IMR-90 (cell line): ENCODE measurements at regions not wholly inside any gene's neighbourhood (a gene's known extent, or its start where the extent isn't known, plus 50 kb on each side); places are given as distances from the start of the nearest gene placed in this dataset.

Experiments used
- ATAC-seq: fragments of 200-7000 bp; cut with Tn5 transposase; 2 replicates; pipeline ENCODE4 v1.9.1; 2020; ENCODE audit warnings: low read depth, mild to moderate bottlenecking, moderate library complexity
- BruUV-seq: library from RNA; stranded (reverse); fragments of 400-500 nt; replicated peaks from 2 replicates; lab custom pipeline; 2021; lab: Mats Ljungman, UMichigan
- CTCF ChIA-PET: fragments of 300-600 bp; formaldehyde crosslinking; extraction: SDS; loops from one replicate; lab custom pipeline; 2021; ENCODE audit warnings: antibody characterized with exemption; lab: Yijun Ruan, JAX
- POLR2A ChIA-PET: fragments of 300-600 bp; sonication (Branson Sonifier 250); formaldehyde crosslinking; loops from one replicate; lab custom pipeline; 2022; ENCODE audit warnings: antibody characterized with exemption; ENCODE audit not compliant: unreplicated experiment; lab: Charles Lee
- DNase-seq: peaks from one replicate; pipeline ENCODE4 v3.0.0; 2013
- H2AFZ ChIP-seq: replicated peaks from 2 replicates; pipeline ENCODE3; 2013; ENCODE audit warnings: low read length, mild to moderate bottlenecking; ENCODE audit not compliant: poor library complexity
- H2AK5ac ChIP-seq: 2 replicates; pipeline ENCODE4 v1.6.1; 2013; ENCODE audit warnings: low read depth, low read length, inconsistent platforms
- H2AK9ac ChIP-seq: replicated peaks from 2 replicates; pipeline ENCODE3; 2013; ENCODE audit warnings: mild to moderate bottlenecking, low read depth, low read length, moderate library complexity; ENCODE audit not compliant: poor library complexity
- H2BK120ac ChIP-seq: 2 replicates; pipeline ENCODE4 v1.6.1; 2013; ENCODE audit warnings: low read depth, low read length, inconsistent platforms
- H2BK15ac ChIP-seq: 3 replicates; pipeline ENCODE4 v1.6.1; 2013; ENCODE audit warnings: low read depth, low read length, inconsistent platforms
- H2BK20ac ChIP-seq: 2 replicates; pipeline ENCODE4 v1.6.1; 2013; ENCODE audit warnings: low read depth, mild to moderate bottlenecking, inconsistent platforms, low read length, moderate library complexity
- H2BK5ac ChIP-seq: 2 replicates; pipeline ENCODE4 v1.6.1; 2013; ENCODE audit warnings: mild to moderate bottlenecking, low read depth, low read length, inconsistent platforms; ENCODE audit not compliant: poor library complexity, severe bottlenecking
- H3K14ac ChIP-seq: replicated peaks from 2 replicates; pipeline ENCODE4 v1.6.1; 2013; ENCODE audit warnings: low read depth, low read length, inconsistent platforms
- H3K18ac ChIP-seq: 2 replicates; pipeline ENCODE4 v1.6.1; 2013; ENCODE audit warnings: low read depth, low read length, control low read depth
- H3K23ac ChIP-seq: 2 replicates; pipeline ENCODE4 v1.6.1; 2013; ENCODE audit warnings: low read depth, low read length, inconsistent platforms
- H3K27ac ChIP-seq: 2 replicates; pipeline ENCODE4 v1.5.1; 2013; ENCODE audit warnings: mild to moderate bottlenecking, control low read depth, low read length; ENCODE audit not compliant: insufficient read depth
- H3K27me3 ChIP-seq: 2 replicates; pipeline ENCODE4 v1.6.1; 2013; ENCODE audit warnings: low read length; ENCODE audit not compliant: control insufficient read depth, insufficient read depth
- H3K36me3 ChIP-seq: 2 replicates; pipeline ENCODE4 v1.6.1; 2013; ENCODE audit warnings: low read length, mixed read lengths; ENCODE audit not compliant: control insufficient read depth, insufficient read depth
- H3K4ac ChIP-seq: 2 replicates; pipeline ENCODE4 v1.6.1; 2013; ENCODE audit warnings: low read depth, low read length, inconsistent platforms
- H3K4me1 ChIP-seq: 2 replicates; pipeline ENCODE4 v1.6.1; 2013; ENCODE audit warnings: low read length, mixed read lengths; ENCODE audit not compliant: control insufficient read depth, insufficient read depth
- H3K4me2 ChIP-seq: 2 replicates; pipeline ENCODE4 v1.6.1; 2013; ENCODE audit warnings: low read depth, mild to moderate bottlenecking, control low read depth, low read length, moderate library complexity
- H3K4me3 ChIP-seq: 2 replicates; pipeline ENCODE4 v1.5.1; 2013; ENCODE audit warnings: low read depth, mild to moderate bottlenecking, control low read depth, low read length, moderate library complexity; ENCODE audit not compliant: insufficient read depth
- H3K56ac ChIP-seq: 2 replicates; pipeline ENCODE4 v1.6.1; 2013; ENCODE audit warnings: low read length, inconsistent platforms; ENCODE audit not compliant: insufficient read depth; ENCODE audit errors: extremely low read depth
- H3K79me1 ChIP-seq, 2 experiments: 2 replicates each; pipeline ENCODE4 v1.6.1; 2013; ENCODE audit warnings: low read length in 2 of 2, inconsistent platforms in 1 of 2, low read depth in 1 of 2
- H3K9ac ChIP-seq: 2 replicates; pipeline ENCODE4 v1.6.1; 2013; ENCODE audit warnings: low read depth, low read length, control low read depth
- H3K9me1 ChIP-seq: 2 replicates; pipeline ENCODE4 v1.6.1; 2013; ENCODE audit warnings: low read length, inconsistent platforms; ENCODE audit not compliant: insufficient read depth
- H3K9me3 ChIP-seq: 2 replicates; pipeline ENCODE4 v1.6.1; 2013; ENCODE audit warnings: low read length; ENCODE audit not compliant: control insufficient read depth, insufficient read depth
- H4K20me1 ChIP-seq: 2 replicates; pipeline ENCODE4 v1.6.1; 2013; ENCODE audit warnings: low read length, inconsistent platforms; ENCODE audit not compliant: insufficient read depth
- H4K5ac ChIP-seq: 2 replicates; pipeline ENCODE4 v1.6.1; 2013; ENCODE audit warnings: mild to moderate bottlenecking, low read depth, low read length, control low read depth
- H4K8ac ChIP-seq, 2 experiments: 2 replicates each; pipeline ENCODE4 v1.6.1; 2013; ENCODE audit warnings: low read depth in 2 of 2, low read length in 2 of 2, control low read depth in 1 of 2, inconsistent platforms in 1 of 2
- H4K91ac ChIP-seq: 2 replicates; pipeline ENCODE4 v1.6.1; 2013; ENCODE audit warnings: low read depth, low read length, inconsistent platforms; ENCODE audit not compliant: insufficient read depth
- BHLHE40 ChIP-seq: fragments of 150-350 bp; IDR thresholded peaks from 2 replicates; pipeline ENCODE4 v1.6.1; 2016; ENCODE audit warnings: mild to moderate bottlenecking, low read depth, low read length
- CEBPB ChIP-seq: IDR thresholded peaks from 2 replicates; pipeline ENCODE4 v1.6.1; 2012; ENCODE audit warnings: low read depth, low read length, improper control_type of control experiment
- CHD1 ChIP-seq: IDR thresholded peaks from 2 replicates; pipeline ENCODE4 v1.6.1; 2012; ENCODE audit warnings: low read depth, low read length, improper control_type of control experiment
- ELK1 ChIP-seq: fragments of 150-350 bp; IDR thresholded peaks from 2 replicates; pipeline ENCODE4 v1.6.1; 2016; ENCODE audit warnings: low read depth, mild to moderate bottlenecking, low read length, moderate library complexity, borderline replicate concordance
- FOS ChIP-seq: fragments of 150-350 bp; IDR thresholded peaks from 2 replicates; pipeline ENCODE4 v1.6.1; 2016; ENCODE audit warnings: low read depth, low read length
- MAFK ChIP-seq: IDR thresholded peaks from 2 replicates; pipeline ENCODE4 v1.6.1; 2012; ENCODE audit warnings: low read depth, low read length, improper control_type of control experiment
- MAZ ChIP-seq: IDR thresholded peaks from 2 replicates; pipeline ENCODE4 v1.6.1; 2012; ENCODE audit warnings: low read depth, mild to moderate bottlenecking, low read length, improper control_type of control experiment, moderate library complexity, borderline replicate concordance
- MXI1 ChIP-seq: IDR thresholded peaks from 2 replicates; pipeline ENCODE4 v1.6.1; 2012; ENCODE audit warnings: low read depth, mild to moderate bottlenecking, low read length, moderate library complexity, borderline replicate concordance
- NFE2L2 ChIP-seq: fragments of 150-350 bp; IDR thresholded peaks from 2 replicates; pipeline ENCODE4 v1.6.1; 2016; ENCODE audit warnings: low read depth, mild to moderate bottlenecking, low read length
- POLR2A ChIP-seq: IDR thresholded peaks from 2 replicates; pipeline ENCODE4 v1.6.1; 2012; ENCODE audit warnings: mild to moderate bottlenecking, low read depth, low read length
- RAD21 ChIP-seq: IDR thresholded peaks from 2 replicates; pipeline ENCODE4 v1.6.1; 2012; ENCODE audit warnings: low read length, improper control_type of control experiment
- RCOR1 ChIP-seq: IDR thresholded peaks from 2 replicates; pipeline ENCODE4 v1.6.1; 2012; ENCODE audit warnings: mild to moderate bottlenecking, low read length, improper control_type of control experiment; ENCODE audit not compliant: insufficient replicate concordance
- RFX5 ChIP-seq: IDR thresholded peaks from 2 replicates; pipeline ENCODE4 v1.8.0; 2012; ENCODE audit warnings: low read depth, mild to moderate bottlenecking, low read length, moderate library complexity
- SMC3 ChIP-seq: fragments of 150-350 bp; IDR thresholded peaks from 2 replicates; pipeline ENCODE4 v1.6.1; 2016; ENCODE audit warnings: low read depth, mild to moderate bottlenecking, antibody characterized with exemption, low read length, moderate library complexity
- WGBS, 2 experiments: methylation state at CpG; one replicate each; pipeline versions ENCODE4 v1.1.5 to v1.1.7; 2013; ENCODE audit warnings: missing lambda C conversion rate in 2 of 2; ENCODE audit not compliant: insufficient read length in 1 of 2; ENCODE audit errors: extremely low coverage in 2 of 2; 5-methylcytosine and 5-hydroxymethylcytosine counted together
- dilution Hi-C: fragments of 300-500 bp; cut with HindIII; formaldehyde crosslinking; loops from one replicate; pipeline ENCODE4 v1.14.3; 2018; ENCODE audit warnings: low sequenced_read_pairs; ENCODE audit not compliant: unreplicated experiment
- in situ Hi-C: fragments of 300-500 bp; cut with MboI; formaldehyde crosslinking; loops from 3 replicates; pipeline ENCODE4 v1.14.3; 2019; ENCODE audit warnings: low sequenced_read_pairs, inconsistent platforms, mixed read lengths
- intact Hi-C: fragments of 100-400 bp; cut with micrococcal nuclease; formaldehyde crosslinking; loops from 2 replicates; pipeline ENCODE4 v1.10.0; 2022
- TF ChIP-seq, protein P1 (sequence below): fragments of 150-350 bp; IDR thresholded peaks from 2 replicates; pipeline ENCODE4 v1.6.1; 2017; ENCODE audit warnings: mild to moderate bottlenecking, antibody characterized with exemption, low read length, low read depth
- TF ChIP-seq, protein P2 (sequence below): conservative IDR thresholded peaks from 2 replicates; pipeline ENCODE4 v1.5.1; 2012; ENCODE audit warnings: mild to moderate bottlenecking, low read depth, low read length, improper control_type of control experiment

DNA sequence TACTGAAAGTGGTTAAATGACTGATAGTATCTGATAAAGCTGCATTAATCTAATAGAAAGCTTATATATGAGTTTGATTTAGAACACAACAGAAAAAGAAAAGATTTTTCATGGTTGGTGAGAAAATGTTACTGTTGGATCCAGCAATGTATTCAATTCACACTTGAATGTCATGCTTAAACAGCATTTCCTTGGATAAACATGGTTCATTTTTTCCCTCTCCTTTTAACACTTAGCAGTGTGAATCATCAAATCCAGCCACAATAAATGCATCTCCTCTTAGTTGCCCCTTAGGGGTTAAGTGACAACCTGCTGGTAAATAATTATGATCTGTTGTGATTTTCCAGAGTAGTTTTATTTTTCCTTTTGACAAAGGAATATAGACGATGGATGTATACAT, 74.9 kb upstream of the GRIP1 start:
- no peak overlapping the region for H2AK5ac ChIP-seq
- CTCF ChIA-PET: no interaction called here
- no peaks in the 10 kb centered on the region for H3K9me3 ChIP-seq
- in situ Hi-C loops (no loop called here), intact Hi-C loops (no loop called here), dilution Hi-C loops (no loop called here)
- no peak overlapping the region for H4K91ac ChIP-seq
- no peak overlapping the region for H3K23ac ChIP-seq
- H3K18ac ChIP-seq: no peak overlapping the region
- no peak overlapping the region for H3K27ac ChIP-seq
- H3K4ac ChIP-seq: no peak overlapping the region
- no TSS peak for BruUV-seq
- no CpG with 5 or more reads among the region's 1 CpG for WGBS, 2 experiments
- H3K4me2 ChIP-seq: no peak overlapping the region
- no peak overlapping the region for H2BK120ac ChIP-seq
- DNase-seq (no peak), ATAC-seq (no peak)
- H3K27me3 ChIP-seq: no peaks in the 10 kb centered on the region
- no peaks in the 10 kb centered on the region for H3K4me1 ChIP-seq
- H3K9me1 ChIP-seq: no peaks in the 10 kb centered on the region
- no peak overlapping the region for H4K5ac ChIP-seq
- H2AK9ac ChIP-seq: no peak overlapping the region
- H2BK5ac ChIP-seq: no peak overlapping the region
- no peaks in the 10 kb centered on the region for H3K36me3 ChIP-seq
- H3K9ac ChIP-seq: no peak overlapping the region
- H3K79me1 ChIP-seq: no peaks in the 10 kb centered on the region
- TF ChIP-seq MAFK (no peak), MAZ (no peak), POLR2A (no peak), BHLHE40 (no peak), NFE2L2 (no peak), FOS (no peak), ELK1 (no peak), SMC3 (no peak), CHD1 (no peak), RAD21 (no peak), RCOR1 (no peak), CEBPB (no peak), MXI1 (no peak), RFX5 (no peak)
- TF ChIP-seq, protein P1, sequence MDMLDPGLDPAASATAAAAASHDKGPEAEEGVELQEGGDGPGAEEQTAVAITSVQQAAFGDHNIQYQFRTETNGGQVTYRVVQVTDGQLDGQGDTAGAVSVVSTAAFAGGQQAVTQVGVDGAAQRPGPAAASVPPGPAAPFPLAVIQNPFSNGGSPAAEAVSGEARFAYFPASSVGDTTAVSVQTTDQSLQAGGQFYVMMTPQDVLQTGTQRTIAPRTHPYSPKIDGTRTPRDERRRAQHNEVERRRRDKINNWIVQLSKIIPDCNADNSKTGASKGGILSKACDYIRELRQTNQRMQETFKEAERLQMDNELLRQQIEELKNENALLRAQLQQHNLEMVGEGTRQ: no peak
- TF ChIP-seq, protein P2, sequence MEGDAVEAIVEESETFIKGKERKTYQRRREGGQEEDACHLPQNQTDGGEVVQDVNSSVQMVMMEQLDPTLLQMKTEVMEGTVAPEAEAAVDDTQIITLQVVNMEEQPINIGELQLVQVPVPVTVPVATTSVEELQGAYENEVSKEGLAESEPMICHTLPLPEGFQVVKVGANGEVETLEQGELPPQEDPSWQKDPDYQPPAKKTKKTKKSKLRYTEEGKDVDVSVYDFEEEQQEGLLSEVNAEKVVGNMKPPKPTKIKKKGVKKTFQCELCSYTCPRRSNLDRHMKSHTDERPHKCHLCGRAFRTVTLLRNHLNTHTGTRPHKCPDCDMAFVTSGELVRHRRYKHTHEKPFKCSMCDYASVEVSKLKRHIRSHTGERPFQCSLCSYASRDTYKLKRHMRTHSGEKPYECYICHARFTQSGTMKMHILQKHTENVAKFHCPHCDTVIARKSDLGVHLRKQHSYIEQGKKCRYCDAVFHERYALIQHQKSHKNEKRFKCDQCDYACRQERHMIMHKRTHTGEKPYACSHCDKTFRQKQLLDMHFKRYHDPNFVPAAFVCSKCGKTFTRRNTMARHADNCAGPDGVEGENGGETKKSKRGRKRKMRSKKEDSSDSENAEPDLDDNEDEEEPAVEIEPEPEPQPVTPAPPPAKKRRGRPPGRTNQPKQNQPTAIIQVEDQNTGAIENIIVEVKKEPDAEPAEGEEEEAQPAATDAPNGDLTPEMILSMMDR: no peak
- H3K14ac ChIP-seq: no peak overlapping the region
- H3K4me3 ChIP-seq: no peak overlapping the region
- no peaks in the 10 kb centered on the region for H4K20me1 ChIP-seq
- no peak overlapping the region for H4K8ac ChIP-seq
- no peak overlapping the region for H2BK15ac ChIP-seq
- H2AFZ ChIP-seq: no peak overlapping the region
- H2BK20ac ChIP-seq: no peak overlapping the region
- POLR2A ChIA-PET: no interaction called here
- H3K56ac ChIP-seq: no peak overlapping the region
